Neural cell (in vitro differentiated cells): ENCODE measurements at regions not wholly inside any gene's neighbourhood (a gene's known extent, or its start where the extent isn't known, plus 50 kb on each side); places are given as distances from the start of the nearest gene placed in this dataset.

Experiments used
- EP300 ChIP-seq: fragments of 450-650 bp; conservative IDR thresholded peaks from 2 replicates; pipeline ENCODE4 v1.6.1; 2014; ENCODE audit warnings: antibody characterized with exemption, mild to moderate bottlenecking, moderate library complexity; ENCODE audit not compliant: poor library complexity, severe bottlenecking
- EZH2 ChIP-seq: fragments of 200-600, 300-800 bp; shearing (Covaris generic), sonication (generic); IDR thresholded peaks from 2 replicates; pipeline ENCODE4 v1.6.1; 2014; ENCODE audit warnings: antibody characterized with exemption, low read length, borderline replicate concordance, mild to moderate bottlenecking; ENCODE audit not compliant: insufficient read depth, poor library complexity, severe bottlenecking
- MXI1 ChIP-seq: fragments of 450-650 bp; conservative IDR thresholded peaks from 2 replicates; pipeline ENCODE4 v1.6.1; 2014; ENCODE audit warnings: antibody characterized with exemption, mild to moderate bottlenecking; ENCODE audit not compliant: poor library complexity, severe bottlenecking
- TAF1 ChIP-seq: IDR thresholded peaks from 2 replicates; pipeline ENCODE4 v1.6.1; 2012; ENCODE audit warnings: low read depth
- TF ChIP-seq, protein P1 (sequence below): fragments of 450-650 bp; IDR thresholded peaks from 2 replicates; pipeline ENCODE4 v1.5.1; 2014; ENCODE audit warnings: antibody characterized with exemption, mild to moderate bottlenecking, moderate library complexity; ENCODE audit not compliant: poor library complexity, severe bottlenecking
- TF ChIP-seq, protein P2 (sequence below): IDR thresholded peaks from 2 replicates; pipeline ENCODE4 v1.6.1; 2012; ENCODE audit warnings: borderline replicate concordance

DNA sequence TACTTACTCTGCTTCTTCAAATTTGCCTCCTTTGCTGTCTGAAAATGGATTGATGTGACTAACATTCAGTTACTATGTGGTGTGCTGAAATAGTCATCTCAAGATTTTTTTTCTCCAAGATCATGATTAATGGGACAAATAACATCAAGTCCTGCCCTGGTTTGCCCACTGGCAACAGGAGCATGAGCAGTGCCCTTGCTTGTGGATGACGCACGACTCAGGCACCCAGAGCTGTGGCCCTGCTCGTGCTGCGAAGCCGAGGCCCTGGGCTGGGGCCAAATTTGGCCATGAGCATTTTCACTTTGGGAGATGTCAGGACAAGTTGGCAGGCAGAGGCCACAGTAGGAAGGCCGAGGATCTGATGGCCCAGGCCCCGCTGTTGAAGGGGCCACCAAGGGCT lies 239.8 kb upstream of the IGFBP3 start:
- TF ChIP-seq, protein P1, sequence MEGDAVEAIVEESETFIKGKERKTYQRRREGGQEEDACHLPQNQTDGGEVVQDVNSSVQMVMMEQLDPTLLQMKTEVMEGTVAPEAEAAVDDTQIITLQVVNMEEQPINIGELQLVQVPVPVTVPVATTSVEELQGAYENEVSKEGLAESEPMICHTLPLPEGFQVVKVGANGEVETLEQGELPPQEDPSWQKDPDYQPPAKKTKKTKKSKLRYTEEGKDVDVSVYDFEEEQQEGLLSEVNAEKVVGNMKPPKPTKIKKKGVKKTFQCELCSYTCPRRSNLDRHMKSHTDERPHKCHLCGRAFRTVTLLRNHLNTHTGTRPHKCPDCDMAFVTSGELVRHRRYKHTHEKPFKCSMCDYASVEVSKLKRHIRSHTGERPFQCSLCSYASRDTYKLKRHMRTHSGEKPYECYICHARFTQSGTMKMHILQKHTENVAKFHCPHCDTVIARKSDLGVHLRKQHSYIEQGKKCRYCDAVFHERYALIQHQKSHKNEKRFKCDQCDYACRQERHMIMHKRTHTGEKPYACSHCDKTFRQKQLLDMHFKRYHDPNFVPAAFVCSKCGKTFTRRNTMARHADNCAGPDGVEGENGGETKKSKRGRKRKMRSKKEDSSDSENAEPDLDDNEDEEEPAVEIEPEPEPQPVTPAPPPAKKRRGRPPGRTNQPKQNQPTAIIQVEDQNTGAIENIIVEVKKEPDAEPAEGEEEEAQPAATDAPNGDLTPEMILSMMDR, result no peak
- TF ChIP-seq EZH2 (no peak), TAF1 (no peak), MXI1 (no peak), EP300 (no peak)
- TF ChIP-seq, protein P2, sequence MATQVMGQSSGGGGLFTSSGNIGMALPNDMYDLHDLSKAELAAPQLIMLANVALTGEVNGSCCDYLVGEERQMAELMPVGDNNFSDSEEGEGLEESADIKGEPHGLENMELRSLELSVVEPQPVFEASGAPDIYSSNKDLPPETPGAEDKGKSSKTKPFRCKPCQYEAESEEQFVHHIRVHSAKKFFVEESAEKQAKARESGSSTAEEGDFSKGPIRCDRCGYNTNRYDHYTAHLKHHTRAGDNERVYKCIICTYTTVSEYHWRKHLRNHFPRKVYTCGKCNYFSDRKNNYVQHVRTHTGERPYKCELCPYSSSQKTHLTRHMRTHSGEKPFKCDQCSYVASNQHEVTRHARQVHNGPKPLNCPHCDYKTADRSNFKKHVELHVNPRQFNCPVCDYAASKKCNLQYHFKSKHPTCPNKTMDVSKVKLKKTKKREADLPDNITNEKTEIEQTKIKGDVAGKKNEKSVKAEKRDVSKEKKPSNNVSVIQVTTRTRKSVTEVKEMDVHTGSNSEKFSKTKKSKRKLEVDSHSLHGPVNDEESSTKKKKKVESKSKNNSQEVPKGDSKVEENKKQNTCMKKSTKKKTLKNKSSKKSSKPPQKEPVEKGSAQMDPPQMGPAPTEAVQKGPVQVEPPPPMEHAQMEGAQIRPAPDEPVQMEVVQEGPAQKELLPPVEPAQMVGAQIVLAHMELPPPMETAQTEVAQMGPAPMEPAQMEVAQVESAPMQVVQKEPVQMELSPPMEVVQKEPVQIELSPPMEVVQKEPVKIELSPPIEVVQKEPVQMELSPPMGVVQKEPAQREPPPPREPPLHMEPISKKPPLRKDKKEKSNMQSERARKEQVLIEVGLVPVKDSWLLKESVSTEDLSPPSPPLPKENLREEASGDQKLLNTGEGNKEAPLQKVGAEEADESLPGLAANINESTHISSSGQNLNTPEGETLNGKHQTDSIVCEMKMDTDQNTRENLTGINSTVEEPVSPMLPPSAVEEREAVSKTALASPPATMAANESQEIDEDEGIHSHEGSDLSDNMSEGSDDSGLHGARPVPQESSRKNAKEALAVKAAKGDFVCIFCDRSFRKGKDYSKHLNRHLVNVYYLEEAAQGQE, result no peak
